ENCODE measurements at regions not wholly inside any gene's neighbourhood (a gene's known extent, or its start where the extent isn't known, plus 50 kb on each side); places are given as distances from the start of the nearest gene placed in this dataset.

DNA sequence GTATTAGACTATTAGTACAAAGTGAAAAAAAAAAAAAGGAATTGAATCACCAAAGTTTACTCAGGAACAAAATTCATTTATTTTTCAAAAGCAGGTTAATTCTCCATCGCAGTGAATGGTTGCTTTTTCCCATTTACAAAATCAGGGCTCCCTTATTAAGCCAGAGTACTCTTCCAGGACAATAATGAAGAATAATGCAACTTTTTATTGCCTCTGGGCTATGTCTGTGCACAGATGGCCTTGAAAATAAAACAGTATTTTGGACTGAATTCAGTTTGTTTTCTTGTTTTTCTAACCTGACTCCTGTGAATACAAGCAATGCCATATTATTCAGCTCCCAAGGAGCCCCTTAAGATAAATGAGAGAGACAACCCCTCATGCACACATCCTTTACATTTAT is 246.8 kb downstream of the KCNS3 start:
- no peak overlapping the region for H3K56ac ChIP-seq (ENCODE audit: insufficient read length, low read depth, low read length)
- Mint-ChIP-seq H3K36me3 (ENCODE audit: insufficient read depth in 1 of 3, low read depth in 3 of 3) (no peaks in the 10 kb centered on the region), H3K4me3 (no peak overlapping the region), H3K27me3 (ENCODE audit: low read depth) (peaks cover 3% of the 10 kb centered on the region; the same call in 1 of the 2 replicates), H3K4me1 (no peaks in the 10 kb centered on the region), H3K9me3 (no peaks in the 10 kb centered on the region), H3K27ac (no peak overlapping the region)
- no peaks in the 10 kb centered on the region for H3K4me1 ChIP-seq (ENCODE audit: insufficient read depth, low read length)
- H3K79me1 ChIP-seq (ENCODE audit: insufficient read depth, low read depth, low read length, poor library complexity, severe bottlenecking): no peaks in the 10 kb centered on the region
- H2BK12ac ChIP-seq (ENCODE audit: insufficient read length, low read depth, low read length): no peak overlapping the region
- H3K23me2 ChIP-seq (ENCODE audit: insufficient read length, low read depth, low read length, poor library complexity, severe bottlenecking): no peaks in the 10 kb centered on the region
- WGBS (ENCODE audit: extremely low coverage, insufficient read length, low lambda C conversion rate): no CpG with 5 or more reads among the region's 1 CpG
- H2AFZ ChIP-seq (ENCODE audit: low read length): no peak overlapping the region
- H4K91ac ChIP-seq (ENCODE audit: insufficient read length, low read depth, low read length): no peak overlapping the region
- H3K27me3 ChIP-seq (ENCODE audit: insufficient read depth, low read length): no peaks in the 10 kb centered on the region
- H3K79me2 ChIP-seq (ENCODE audit: insufficient read depth, low read length): no peaks in the 10 kb centered on the region
- H3K4ac ChIP-seq (ENCODE audit: low read depth, low read length): no peak overlapping the region
- no peak overlapping the region for H4K5ac ChIP-seq (ENCODE audit: insufficient read length, low read depth, low read length)
- H2BK120ac ChIP-seq (ENCODE audit: low read depth, low read length, poor library complexity, severe bottlenecking): no peak overlapping the region
- no peaks in the 10 kb centered on the region for H3K9me3 ChIP-seq (ENCODE audit: control insufficient read depth, low read depth, low read length)
- H2BK20ac ChIP-seq (ENCODE audit: low read depth, low read length, poor library complexity, severe bottlenecking): no peak overlapping the region
- H2AK5ac ChIP-seq (ENCODE audit: insufficient read length, low read length): no peak overlapping the region
- no peak overlapping the region for H3K27ac ChIP-seq (ENCODE audit: insufficient read length, low read depth, low read length)
- H3K4me2 ChIP-seq (ENCODE audit: insufficient read depth, insufficient read length, low read length): no peak overlapping the region
- DNase-seq: no peak
- TF ChIP-seq, protein P1, sequence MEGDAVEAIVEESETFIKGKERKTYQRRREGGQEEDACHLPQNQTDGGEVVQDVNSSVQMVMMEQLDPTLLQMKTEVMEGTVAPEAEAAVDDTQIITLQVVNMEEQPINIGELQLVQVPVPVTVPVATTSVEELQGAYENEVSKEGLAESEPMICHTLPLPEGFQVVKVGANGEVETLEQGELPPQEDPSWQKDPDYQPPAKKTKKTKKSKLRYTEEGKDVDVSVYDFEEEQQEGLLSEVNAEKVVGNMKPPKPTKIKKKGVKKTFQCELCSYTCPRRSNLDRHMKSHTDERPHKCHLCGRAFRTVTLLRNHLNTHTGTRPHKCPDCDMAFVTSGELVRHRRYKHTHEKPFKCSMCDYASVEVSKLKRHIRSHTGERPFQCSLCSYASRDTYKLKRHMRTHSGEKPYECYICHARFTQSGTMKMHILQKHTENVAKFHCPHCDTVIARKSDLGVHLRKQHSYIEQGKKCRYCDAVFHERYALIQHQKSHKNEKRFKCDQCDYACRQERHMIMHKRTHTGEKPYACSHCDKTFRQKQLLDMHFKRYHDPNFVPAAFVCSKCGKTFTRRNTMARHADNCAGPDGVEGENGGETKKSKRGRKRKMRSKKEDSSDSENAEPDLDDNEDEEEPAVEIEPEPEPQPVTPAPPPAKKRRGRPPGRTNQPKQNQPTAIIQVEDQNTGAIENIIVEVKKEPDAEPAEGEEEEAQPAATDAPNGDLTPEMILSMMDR (conservative IDR thresholded peaks at IDR 0.05): no peak
- H3K9ac ChIP-seq (ENCODE audit: extremely low read depth, insufficient read length, low read length): no peak overlapping the region
- no peak overlapping the region for H2BK5ac ChIP-seq (ENCODE audit: insufficient read length, low read length)
- H4K20me1 ChIP-seq (ENCODE audit: control insufficient read depth, insufficient read depth, insufficient read length): no peaks in the 10 kb centered on the region
- H3K23ac ChIP-seq (ENCODE audit: insufficient read length, low read depth, low read length): no peak overlapping the region
- H3T11ph ChIP-seq (ENCODE audit: low read length): no peak overlapping the region
- H3K14ac ChIP-seq (ENCODE audit: insufficient read depth, low read length): no peak overlapping the region
- H4K8ac ChIP-seq (replicated peaks; ENCODE audit: insufficient read length, low read depth, low read length): no peak overlapping the region
- H2BK15ac ChIP-seq (ENCODE audit: low read depth, low read length): no peak overlapping the region
- no peak overlapping the region for H3K18ac ChIP-seq (ENCODE audit: insufficient read length, low read depth, low read length)
